GM12878 (cell line): ENCODE measurements at regions not wholly inside any gene's neighbourhood (a gene's known extent, or its start where the extent isn't known, plus 50 kb on each side); places are given as distances from the start of the nearest gene placed in this dataset.
"Not testable (repeated sequence)": the region's sequence is repeated elsewhere in the genome, so short reads cannot be mapped to it uniquely, and the experiment has no call there.

ENCODE experiments used
- ATAC-seq: fragments of 200-7000 bp; cut with Tn5 transposase; 3 replicates; pipeline ENCODE4 v1.9.1; 2020; ENCODE audit warnings: mild to moderate bottlenecking, moderate library complexity
- BruUV-seq: library from RNA; stranded (reverse); fragments of 400-500 nt; replicated peaks from 2 replicates; lab custom pipeline; 2021; lab: Mats Ljungman, UMichigan
- CTCF ChIA-PET: fragments of 300-600 bp; sonication (Branson Sonifier 250); formaldehyde crosslinking; extraction: SDS; loops from one replicate; lab custom pipeline; 2021; ENCODE audit warnings: inconsistent platforms; lab: Yijun Ruan, JAX
- POLR2A ChIA-PET: fragments of 350-600 bp; formaldehyde crosslinking; extraction: SDS; loops from one replicate; lab custom pipeline; 2021; ENCODE audit warnings: inconsistent platforms; lab: Charles Lee
- RAD21 ChIA-PET: fragments of 300-600 bp; sonication (Branson Sonifier 250); formaldehyde crosslinking; loops from one replicate; lab custom pipeline; 2023; ENCODE audit warnings: antibody characterized with exemption; ENCODE audit not compliant: unreplicated experiment; lab: Charles Lee
- SMC1A ChIA-PET: fragments of 300-600 bp; sonication (Branson Sonifier 250); formaldehyde crosslinking; loops from one replicate; lab custom pipeline; 2023; ENCODE audit not compliant: unreplicated experiment, uncharacterized antibody; lab: Charles Lee
- DNase-seq: peaks from one replicate; pipeline ENCODE4 v3.0.0-alpha.2; 2011; ENCODE audit warnings: low read depth, low spot score
- FAIRE-seq: peaks from 3 replicates; lab custom pipeline; 2011; peaks lifted over from hg19 to GRCh38; lab: Jason Lieb, UNC
- H2AFZ ChIP-seq: 2 replicates; pipeline ENCODE4 v1.6.0; 2011; ENCODE audit warnings: low read depth, low read length, control low read depth; ENCODE audit not compliant: control insufficient read depth
- H3K27ac ChIP-seq: 2 replicates; pipeline ENCODE4 v1.5.1; 2011; ENCODE audit warnings: control low read depth; ENCODE audit not compliant: control insufficient read depth, insufficient read depth
- H3K27me3 ChIP-seq, 2 experiments: replicated peaks in 1 of 2; 2 replicates each; pipeline versions ENCODE4 v1.6.0 to v1.6.1; 2011; ENCODE audit warnings: low read length in 1 of 2; ENCODE audit not compliant: control insufficient read depth in 2 of 2, insufficient read depth in 2 of 2
- H3K36me3 ChIP-seq, 2 experiments: 2 replicates each; pipeline ENCODE4 v1.5.1; 2011; ENCODE audit warnings: low read length in 1 of 2; ENCODE audit not compliant: control insufficient read depth in 2 of 2, insufficient read depth in 2 of 2
- H3K4me1 ChIP-seq: 2 replicates; pipeline ENCODE4 v1.6.1; 2011; ENCODE audit warnings: mild to moderate bottlenecking, low read length, moderate library complexity, mixed read lengths; ENCODE audit not compliant: control insufficient read depth, insufficient read depth
- H3K4me2 ChIP-seq: 2 replicates; pipeline ENCODE4 v1.6.0; 2011; ENCODE audit warnings: control low read depth; ENCODE audit not compliant: control insufficient read depth, insufficient read depth
- H3K4me3 ChIP-seq: fragments of 200-600 bp; sonication (generic); 2 replicates; pipeline ENCODE4 v1.5.1; 2016
- H3K79me2 ChIP-seq: 2 replicates; pipeline ENCODE4 v1.6.0; 2011; ENCODE audit warnings: low read length; ENCODE audit not compliant: control insufficient read depth, insufficient read depth
- H3K9ac ChIP-seq: 2 replicates; pipeline ENCODE4 v1.8.0; 2011; ENCODE audit warnings: low read length, control low read depth, mixed read lengths; ENCODE audit not compliant: control insufficient read depth, insufficient read depth
- H3K9me3 ChIP-seq: replicated peaks from 3 replicates; pipeline ENCODE4 v1.5.1; 2011; ENCODE audit warnings: mild to moderate bottlenecking, low read length; ENCODE audit not compliant: control insufficient read depth, insufficient read depth
- H4K20me1 ChIP-seq: 2 replicates; pipeline ENCODE4 v1.6.0; 2011; ENCODE audit not compliant: control insufficient read depth, insufficient read depth
- ATF7 ChIP-seq: fragments of 450-650 bp; IDR thresholded peaks from 2 replicates; pipeline ENCODE4 v1.6.1; 2016; ENCODE audit warnings: low read depth, mild to moderate bottlenecking
- BHLHE40 ChIP-seq, 2 experiments: fragments of 450-650 bp in 1 of 2; IDR thresholded peaks; 2 replicates each; pipeline ENCODE4 v1.6.1; 2011 to 2017; ENCODE audit warnings: low read depth in 2 of 2, borderline replicate concordance in 1 of 2, improper control_type of control experiment in 1 of 2, low read length in 1 of 2, mild to moderate bottlenecking in 1 of 2
- FOXK2 ChIP-seq: fragments of 450-650 bp; IDR thresholded peaks from 2 replicates; pipeline ENCODE4 v1.6.1; 2017; ENCODE audit warnings: mild to moderate bottlenecking, moderate library complexity
- HCFC1 ChIP-seq: fragments of 150-350 bp; IDR thresholded peaks from 2 replicates; pipeline ENCODE4 v1.6.1; 2014; ENCODE audit warnings: low read length
- HDAC6 ChIP-seq: fragments of 200-600 bp; sonication (generic); IDR thresholded peaks from one replicate; pipeline ENCODE4 v1.8.0; 2017; ENCODE audit warnings: antibody characterized with exemption; ENCODE audit not compliant: unreplicated experiment
- MEF2B ChIP-seq: fragments of 450-650 bp; IDR thresholded peaks from 2 replicates; pipeline ENCODE4 v1.6.1; 2018; ENCODE audit warnings: mild to moderate bottlenecking, moderate library complexity; ENCODE audit not compliant: partially characterized antibody, poor library complexity, severe bottlenecking
- NFYA ChIP-seq: IDR thresholded peaks from 2 replicates; pipeline ENCODE4 v1.6.1; 2011; ENCODE audit warnings: low read depth, mild to moderate bottlenecking, low read length, improper control_type of control experiment, borderline replicate concordance
- NFYB ChIP-seq: IDR thresholded peaks from 2 replicates; pipeline ENCODE4 v1.6.1; 2011; ENCODE audit warnings: low read depth, mild to moderate bottlenecking, low read length, improper control_type of control experiment, moderate library complexity; ENCODE audit not compliant: insufficient read depth
- RELA ChIP-seq: fragments of 450-650 bp; IDR thresholded peaks from 2 replicates; pipeline ENCODE4 v1.8.0; 2014; ENCODE audit warnings: borderline replicate concordance; ENCODE audit not compliant: partially characterized antibody
- RELB ChIP-seq: fragments of 450-650 bp; IDR thresholded peaks from 2 replicates; pipeline ENCODE4 v1.6.1; 2017; ENCODE audit warnings: low read depth, mild to moderate bottlenecking, moderate library complexity
- SUZ12 ChIP-seq: fragments of 200-600 bp; sonication (generic); IDR thresholded peaks from one replicate; pipeline ENCODE4 v1.6.1; 2018; ENCODE audit warnings: antibody characterized with exemption, mild to moderate bottlenecking; ENCODE audit not compliant: unreplicated experiment
- WGBS: methylation state at CpG from one replicate; pipeline ENCODE4 v1.1.6; 2016; ENCODE audit warnings: low lambda C conversion rate; ENCODE audit not compliant: insufficient replicate concordance, insufficient coverage; ENCODE audit errors: missing lambda C conversion rate; 5-methylcytosine and 5-hydroxymethylcytosine counted together
- in situ Hi-C: fragments of 300-500 bp; cut with MboI; formaldehyde crosslinking; loops from 9 replicates; pipeline ENCODE4 v1.14.3; 2018; ENCODE audit warnings: mixed read lengths
- intact Hi-C: fragments of 100-400 bp; cut with micrococcal nuclease; formaldehyde crosslinking; loops from one replicate; pipeline ENCODE4 v1.14.2; 2022; ENCODE audit not compliant: unreplicated experiment
- TF ChIP-seq, protein P1 (sequence below): IDR thresholded peaks from 2 replicates; pipeline ENCODE4 v1.6.1; 2012; ENCODE audit warnings: low read depth, low read length, improper control_type of control experiment
- TF ChIP-seq, protein P2 (sequence below): IDR thresholded peaks from 2 replicates; pipeline ENCODE4 v1.6.1; 2011; ENCODE audit warnings: borderline replicate concordance, low read depth, mild to moderate bottlenecking, moderate library complexity, mixed read lengths, low read length; ENCODE audit not compliant: insufficient read depth; ENCODE audit errors: extremely low read length

DNA sequence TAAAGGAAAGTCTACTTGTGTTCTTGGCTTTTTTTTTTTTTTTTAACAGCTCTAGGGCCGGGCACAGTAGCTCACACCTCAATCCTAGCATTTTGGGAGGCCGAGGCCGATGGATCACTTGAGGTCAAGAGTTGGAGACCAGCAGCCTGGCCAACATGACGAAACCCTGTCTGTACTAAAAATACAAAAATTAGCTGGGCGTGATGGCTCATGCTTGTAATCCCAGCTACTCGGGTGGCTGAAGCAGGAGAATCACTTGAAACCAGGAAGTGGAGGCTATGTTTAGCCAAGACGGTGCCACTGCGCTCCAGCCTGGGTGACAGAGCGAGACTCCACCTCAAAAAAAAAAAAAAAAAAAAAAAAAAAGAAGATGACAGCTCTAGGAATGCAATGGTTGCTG, 169.9 kb downstream of the NEDD1 start:
- RAD21 ChIA-PET, H3K9ac ChIP-seq, H3K4me3 ChIP-seq, in situ Hi-C loops, H3K27me3 ChIP-seq, H2AFZ ChIP-seq, H3K4me1 ChIP-seq, intact Hi-C loops, BruUV-seq, DNase-seq, FAIRE-seq, H3K27ac ChIP-seq, H3K4me2 ChIP-seq, ATAC-seq, H3K36me3 ChIP-seq, H3K9me3 ChIP-seq, H3K79me2 ChIP-seq, POLR2A ChIA-PET, H4K20me1 ChIP-seq: not testable (repeated sequence)
- SMC1A ChIA-PET: interaction anchor here (0.6 to 0.7 kb wide), 2 partner anchors 24 to 391 kb away, joined by 3 read pairs; no protein-coding TSS in a partner anchor
- WGBS: 31% methylated on average over 6 of the region's 9 CpGs
- CTCF ChIA-PET: interaction anchor here (1.2 kb wide), 1 partner anchor 134 kb away, joined by 4 read pairs; no protein-coding TSS in a partner anchor

DNA sequence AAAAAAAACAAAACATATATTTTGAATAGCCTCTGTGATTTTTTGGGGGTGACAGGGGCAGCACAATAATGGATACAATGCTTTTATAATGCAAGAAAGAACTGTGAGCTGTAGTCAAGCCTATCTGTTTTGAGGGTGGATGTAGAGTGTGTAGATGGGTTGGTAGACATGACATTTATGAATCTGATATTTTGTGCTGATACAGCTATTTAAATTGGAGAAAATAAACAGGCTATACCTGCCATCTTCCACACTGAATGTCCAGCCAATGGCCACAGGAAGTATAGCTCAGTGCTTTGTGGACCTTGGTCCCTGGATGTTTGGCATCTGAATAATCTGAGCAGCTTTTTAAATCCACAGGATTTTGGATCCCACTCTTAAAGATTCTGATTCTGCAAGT, 175.0 kb downstream of the NEDD1 start:
- H3K4me1 ChIP-seq: no peaks in the 10 kb centered on the region
- no peaks in the 10 kb centered on the region for H4K20me1 ChIP-seq
- H2AFZ ChIP-seq: no peak overlapping the region
- H3K4me2 ChIP-seq: no peak overlapping the region
- ATAC-seq (no peak), FAIRE-seq (no peak)
- in situ Hi-C loops: no loop called here
- ChIA-PET RAD21 (no interaction called here), CTCF (interaction anchor here (1.0 kb wide), 1 partner anchor 47 kb away, joined by 3 read pairs; no protein-coding TSS in a partner anchor)
- H3K36me3 ChIP-seq: no peaks in the 10 kb centered on the region
- no TSS peak for BruUV-seq
- no peak for TF ChIP-seq BHLHE40 (IDR thresholded peaks at IDR 0.05; ENCODE audit: borderline replicate concordance in 1 of 2, low read depth in 2 of 2, low read length in 1 of 2)
- TF ChIP-seq, protein P1, sequence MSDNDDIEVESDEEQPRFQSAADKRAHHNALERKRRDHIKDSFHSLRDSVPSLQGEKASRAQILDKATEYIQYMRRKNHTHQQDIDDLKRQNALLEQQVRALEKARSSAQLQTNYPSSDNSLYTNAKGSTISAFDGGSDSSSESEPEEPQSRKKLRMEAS: no peak
- TF ChIP-seq NFYB: no peak
- TF ChIP-seq, protein P2, sequence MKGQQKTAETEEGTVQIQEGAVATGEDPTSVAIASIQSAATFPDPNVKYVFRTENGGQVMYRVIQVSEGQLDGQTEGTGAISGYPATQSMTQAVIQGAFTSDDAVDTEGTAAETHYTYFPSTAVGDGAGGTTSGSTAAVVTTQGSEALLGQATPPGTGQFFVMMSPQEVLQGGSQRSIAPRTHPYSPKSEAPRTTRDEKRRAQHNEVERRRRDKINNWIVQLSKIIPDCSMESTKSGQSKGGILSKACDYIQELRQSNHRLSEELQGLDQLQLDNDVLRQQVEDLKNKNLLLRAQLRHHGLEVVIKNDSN: no peak
- no peak for TF ChIP-seq HDAC6
- no peak for TF ChIP-seq MEF2B
- TF ChIP-seq RELB: no peak
- no peak for TF ChIP-seq RELA
- TF ChIP-seq FOXK2: no peak
- TF ChIP-seq HCFC1: no peak
- no peak for TF ChIP-seq ATF7
- TF ChIP-seq NFYA: no peak
- TF ChIP-seq SUZ12: no peak
- TF ChIP-seq, all 136 proteins: peak for 0
- Histone ChIP-seq H3K27me3 (no peaks in the 10 kb centered on the region), H3K9me3 (no peaks in the 10 kb centered on the region), H3K79me2 (no peaks in the 10 kb centered on the region), H3K9ac (no peak overlapping the region), H3K27ac (no peak overlapping the region), H3K4me3 (no peak overlapping the region)
- SMC1A ChIA-PET: no interaction called here
- intact Hi-C loops: no loop called here
- DNase-seq: no peak
- POLR2A ChIA-PET: no interaction called here
